SK-N-SH (cell line): ENCODE measurements at regions not wholly inside any gene's neighbourhood (a gene's known extent, or its start where the extent isn't known, plus 50 kb on each side); places are given as distances from the start of the nearest gene placed in this dataset.

Experiments used
- CTCF ChIA-PET: fragments of 300-600, 350-600 bp; formaldehyde crosslinking; extraction: SDS; loops from one replicate; lab custom pipeline; 2021; lab: Yijun Ruan, JAX
- POLR2A ChIA-PET: fragments of 350-600 bp; sonication (Branson Sonifier 250); formaldehyde crosslinking; extraction: SDS; loops from one replicate; lab custom pipeline; 2020; ENCODE audit warnings: antibody characterized with exemption, inconsistent platforms; lab: Yijun Ruan, JAX
- DNase-seq: peaks from one replicate; pipeline ENCODE4 v3.0.0; 2012
- H2AFZ ChIP-seq: fragments of 200-600 bp; sonication (generic); 2 replicates; pipeline ENCODE4 v1.8.1; 2016; ENCODE audit warnings: antibody characterized with exemption, mild to moderate bottlenecking, low read depth
- H3F3A ChIP-seq: fragments of 200-600 bp; sonication (generic); replicated peaks from 2 replicates; pipeline ENCODE3; 2016; ENCODE audit warnings: antibody characterized with exemption, mild to moderate bottlenecking; ENCODE audit not compliant: insufficient read depth
- H3K27ac ChIP-seq, 2 experiments: fragments of 200-500 bp in 1 of 2; fragments of 200-600 bp in 1 of 2; sonication (Bioruptor generic) in 1 of 2; sonication (generic), shearing (Covaris generic) in 1 of 2; 2 replicates each; pipeline versions ENCODE4 v1.5.1 to v1.6.1; 2014 to 2016; ENCODE audit warnings: low read depth in 2 of 2, inconsistent platforms in 1 of 2, low read length in 1 of 2, mild to moderate bottlenecking in 1 of 2, mixed read lengths in 1 of 2
- H3K27me3 ChIP-seq: fragments of 200-600 bp; sonication (generic), shearing (Covaris generic); 2 replicates; pipeline ENCODE4 v1.6.1; 2016; ENCODE audit warnings: mixed run types; ENCODE audit not compliant: insufficient read depth
- H3K36me3 ChIP-seq, 2 experiments: fragments of 200-500 bp in 1 of 2; fragments of 200-600 bp in 1 of 2; sonication (Bioruptor generic) in 1 of 2; sonication (generic) in 1 of 2; replicated peaks in 1 of 2; 2 replicates each; pipeline versions ENCODE3 to v1.5.1; 2014 to 2016; ENCODE audit warnings: low read length in 1 of 2, mild to moderate bottlenecking in 1 of 2; ENCODE audit not compliant: insufficient read depth in 2 of 2, control insufficient read depth in 1 of 2
- H3K4me1 ChIP-seq, 2 experiments: fragments of 200-500 bp in 1 of 2; fragments of 200-600 bp in 1 of 2; sonication (Bioruptor generic) in 1 of 2; sonication (generic), shearing (Covaris generic) in 1 of 2; 2 replicates each; pipeline versions ENCODE4 v1.5.1 to v1.6.1; 2014 to 2016; ENCODE audit warnings: low read depth in 1 of 2, low read length in 1 of 2, mixed run types in 1 of 2; ENCODE audit not compliant: insufficient read depth in 2 of 2, control insufficient read depth in 1 of 2
- H3K4me2 ChIP-seq: fragments of 200-600 bp; sonication (generic), shearing (Covaris generic); 2 replicates; pipeline ENCODE4 v1.6.1; 2017; ENCODE audit warnings: mixed run types
- H3K4me3 ChIP-seq, 2 experiments: fragments of 200-500 bp in 1 of 2; fragments of 200-600 bp in 1 of 2; sonication (Bioruptor generic) in 1 of 2; sonication (generic), shearing (Covaris generic) in 1 of 2; 2 replicates each; pipeline versions ENCODE4 v1.5.1 to v1.8.1; 2014 to 2016; ENCODE audit warnings: low read depth in 2 of 2, inconsistent platforms in 1 of 2, low read length in 1 of 2, mild to moderate bottlenecking in 1 of 2, mixed read lengths in 1 of 2, moderate library complexity in 1 of 2
- H3K79me2 ChIP-seq: fragments of 200-600 bp; sonication (generic); 2 replicates; pipeline ENCODE4 v1.8.1; 2017; ENCODE audit warnings: mild to moderate bottlenecking; ENCODE audit not compliant: insufficient read depth
- H3K9ac ChIP-seq: fragments of 200-600 bp; sonication (generic); 2 replicates; pipeline ENCODE4 v1.6.1; 2017; ENCODE audit warnings: mixed run types
- H3K9me2 ChIP-seq: fragments of 200-600 bp; sonication (generic); 2 replicates; pipeline ENCODE4 v1.6.1; 2017; ENCODE audit warnings: mixed run types
- H3K9me3 ChIP-seq: fragments of 200-600 bp; sonication (generic); 2 replicates; pipeline ENCODE4 v1.6.1; 2017; ENCODE audit warnings: mixed run types, mild to moderate bottlenecking, moderate library complexity
- H4K20me1 ChIP-seq: fragments of 200-600 bp; sonication (generic); 2 replicates; pipeline ENCODE4 v1.6.1; 2017; ENCODE audit warnings: mild to moderate bottlenecking, mixed run types; ENCODE audit not compliant: insufficient read depth
- ELF1 ChIP-seq: IDR thresholded peaks from 2 replicates; pipeline ENCODE4 v1.4.0; 2012
- EP300 ChIP-seq, 2 experiments: IDR thresholded peaks; 2 replicates each; pipeline versions ENCODE4 v1.4.0 to v1.6.1; 2012; ENCODE audit warnings: borderline replicate concordance in 1 of 2, low read depth in 1 of 2, low read length in 1 of 2
- EZH2phosphoT487 ChIP-seq: fragments of 200-600 bp; sonication (generic); IDR thresholded peaks from 2 replicates; pipeline ENCODE4 v1.6.1; 2017; ENCODE audit warnings: low read depth, mixed run types, mild to moderate bottlenecking, antibody characterized with exemption, moderate library complexity, borderline replicate concordance
- FOSL2 ChIP-seq: IDR thresholded peaks from 2 replicates; pipeline ENCODE4 v1.4.0; 2012; ENCODE audit warnings: low read depth, mild to moderate bottlenecking, moderate library complexity, borderline replicate concordance
- FOXJ3 ChIP-seq: sonication (generic); formaldehyde crosslinking; IDR thresholded peaks from 2 replicates; pipeline ENCODE4 v1.5.1; 2020; ENCODE audit warnings: mild to moderate bottlenecking, missing genetic modification reagents
- GABPA ChIP-seq: IDR thresholded peaks from 2 replicates; pipeline ENCODE4 v1.4.0; 2012; ENCODE audit warnings: low read depth, mild to moderate bottlenecking
- JUND ChIP-seq: IDR thresholded peaks from 2 replicates; pipeline ENCODE4 v1.4.0; 2012
- NFIC ChIP-seq: IDR thresholded peaks from 2 replicates; pipeline ENCODE4 v1.4.0; 2012; ENCODE audit warnings: borderline replicate concordance
- NRF1 ChIP-seq: IDR thresholded peaks from 2 replicates; pipeline ENCODE4 v1.6.1; 2012; ENCODE audit warnings: low read depth, mild to moderate bottlenecking, low read length
- RAD21 ChIP-seq: IDR thresholded peaks from 2 replicates; pipeline ENCODE4 v1.6.1; 2012; ENCODE audit warnings: mild to moderate bottlenecking, low read length
- REST ChIP-seq: IDR thresholded peaks from 2 replicates; pipeline ENCODE4 v1.6.1; 2012; ENCODE audit warnings: mild to moderate bottlenecking, low read depth, low read length, moderate library complexity
- RFX5 ChIP-seq: IDR thresholded peaks from 2 replicates; pipeline ENCODE4 v1.6.1; 2012; ENCODE audit warnings: mild to moderate bottlenecking, improper control_type of control experiment, low read length
- RXRA ChIP-seq: IDR thresholded peaks from 2 replicates; pipeline ENCODE4 v1.4.0; 2012; ENCODE audit warnings: low read depth, mild to moderate bottlenecking, borderline replicate concordance
- SIN3A ChIP-seq: IDR thresholded peaks from 2 replicates; pipeline ENCODE4 v1.6.1; 2012; ENCODE audit warnings: low read depth, mild to moderate bottlenecking, low read length, moderate library complexity, borderline replicate concordance
- SMC3 ChIP-seq: IDR thresholded peaks from 2 replicates; pipeline ENCODE4 v1.6.1; 2012; ENCODE audit warnings: low read depth, low read length, improper control_type of control experiment
- TCF12 ChIP-seq: IDR thresholded peaks from 2 replicates; pipeline ENCODE4 v1.4.0; 2012
- TEAD4 ChIP-seq: IDR thresholded peaks from 2 replicates; pipeline ENCODE4 v1.4.0; 2012; ENCODE audit warnings: mild to moderate bottlenecking, borderline replicate concordance; ENCODE audit not compliant: insufficient read depth
- YY1 ChIP-seq: IDR thresholded peaks from 2 replicates; pipeline ENCODE4 v1.4.0; 2012; ENCODE audit warnings: low read depth, mild to moderate bottlenecking
- WGBS: methylation state at CpG from one replicate; pipeline ENCODE4 v1.1.6; 2017; ENCODE audit warnings: low lambda C conversion rate; 5-methylcytosine and 5-hydroxymethylcytosine counted together
- TF ChIP-seq, protein P1 (sequence below): fragments of 150-350 bp; IDR thresholded peaks from 2 replicates; pipeline ENCODE4 v1.6.1; 2017; ENCODE audit warnings: antibody characterized with exemption, low read length, low read depth, borderline replicate concordance
- TF ChIP-seq, protein P2 (sequence below): IDR thresholded peaks from 2 replicates; pipeline ENCODE4 v1.4.0; 2012; ENCODE audit warnings: low read depth, borderline replicate concordance
- TF ChIP-seq, protein P3 (sequence below): IDR thresholded peaks from 2 replicates; pipeline ENCODE4 v1.4.0; 2012; ENCODE audit warnings: low read depth, borderline replicate concordance
- TF ChIP-seq, protein P4 (sequence below): IDR thresholded peaks from 2 replicates; pipeline ENCODE4 v1.4.0; 2012; ENCODE audit warnings: low read depth

- Histone ChIP-seq H3K9ac (no peak overlapping the region), H2AFZ (no peak overlapping the region), H3K27ac (no peak overlapping the region), H3K79me2 (no peaks in the 10 kb centered on the region), H3K27me3 (no peaks in the 10 kb centered on the region), H3K36me3 (no peaks in the 10 kb centered on the region), H3K4me2 (no peak overlapping the region), H3K4me1 (no peaks in the 10 kb centered on the region), H3F3A (no peaks in the 10 kb centered on the region), H4K20me1 (no peaks in the 10 kb centered on the region), H3K9me2 (no peaks in the 10 kb centered on the region), H3K9me3 (no peaks in the 10 kb centered on the region), H3K4me3 (no peak overlapping the region)
- WGBS: 32% methylated on average over 4 of the region's 5 CpGs
- no peak for DNase-seq
- TF ChIP-seq, protein P1, sequence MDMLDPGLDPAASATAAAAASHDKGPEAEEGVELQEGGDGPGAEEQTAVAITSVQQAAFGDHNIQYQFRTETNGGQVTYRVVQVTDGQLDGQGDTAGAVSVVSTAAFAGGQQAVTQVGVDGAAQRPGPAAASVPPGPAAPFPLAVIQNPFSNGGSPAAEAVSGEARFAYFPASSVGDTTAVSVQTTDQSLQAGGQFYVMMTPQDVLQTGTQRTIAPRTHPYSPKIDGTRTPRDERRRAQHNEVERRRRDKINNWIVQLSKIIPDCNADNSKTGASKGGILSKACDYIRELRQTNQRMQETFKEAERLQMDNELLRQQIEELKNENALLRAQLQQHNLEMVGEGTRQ: no peak
- TF ChIP-seq, protein P2, sequence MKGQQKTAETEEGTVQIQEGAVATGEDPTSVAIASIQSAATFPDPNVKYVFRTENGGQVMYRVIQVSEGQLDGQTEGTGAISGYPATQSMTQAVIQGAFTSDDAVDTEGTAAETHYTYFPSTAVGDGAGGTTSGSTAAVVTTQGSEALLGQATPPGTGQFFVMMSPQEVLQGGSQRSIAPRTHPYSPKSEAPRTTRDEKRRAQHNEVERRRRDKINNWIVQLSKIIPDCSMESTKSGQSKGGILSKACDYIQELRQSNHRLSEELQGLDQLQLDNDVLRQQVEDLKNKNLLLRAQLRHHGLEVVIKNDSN: no peak
- TF ChIP-seq TCF12 (no peak), YY1 (no peak), TEAD4 (no peak), NRF1 (no peak), FOXJ3 (CRISPR knock-in tag) (no peak), FOSL2 (no peak), SMC3 (no peak), RXRA (no peak)
- TF ChIP-seq, protein P3, sequence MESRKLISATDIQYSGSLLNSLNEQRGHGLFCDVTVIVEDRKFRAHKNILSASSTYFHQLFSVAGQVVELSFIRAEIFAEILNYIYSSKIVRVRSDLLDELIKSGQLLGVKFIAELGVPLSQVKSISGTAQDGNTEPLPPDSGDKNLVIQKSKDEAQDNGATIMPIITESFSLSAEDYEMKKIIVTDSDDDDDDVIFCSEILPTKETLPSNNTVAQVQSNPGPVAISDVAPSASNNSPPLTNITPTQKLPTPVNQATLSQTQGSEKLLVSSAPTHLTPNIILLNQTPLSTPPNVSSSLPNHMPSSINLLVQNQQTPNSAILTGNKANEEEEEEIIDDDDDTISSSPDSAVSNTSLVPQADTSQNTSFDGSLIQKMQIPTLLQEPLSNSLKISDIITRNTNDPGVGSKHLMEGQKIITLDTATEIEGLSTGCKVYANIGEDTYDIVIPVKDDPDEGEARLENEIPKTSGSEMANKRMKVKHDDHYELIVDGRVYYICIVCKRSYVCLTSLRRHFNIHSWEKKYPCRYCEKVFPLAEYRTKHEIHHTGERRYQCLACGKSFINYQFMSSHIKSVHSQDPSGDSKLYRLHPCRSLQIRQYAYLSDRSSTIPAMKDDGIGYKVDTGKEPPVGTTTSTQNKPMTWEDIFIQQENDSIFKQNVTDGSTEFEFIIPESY: no peak
- TF ChIP-seq, protein P4, sequence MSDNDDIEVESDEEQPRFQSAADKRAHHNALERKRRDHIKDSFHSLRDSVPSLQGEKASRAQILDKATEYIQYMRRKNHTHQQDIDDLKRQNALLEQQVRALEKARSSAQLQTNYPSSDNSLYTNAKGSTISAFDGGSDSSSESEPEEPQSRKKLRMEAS: no peak
- ChIA-PET CTCF (no interaction called here), POLR2A (no interaction called here)
Observed at GRCh38 chr16:77617996-77618395, 104.3 kb upstream of the NUDT7 start.

DNA sequence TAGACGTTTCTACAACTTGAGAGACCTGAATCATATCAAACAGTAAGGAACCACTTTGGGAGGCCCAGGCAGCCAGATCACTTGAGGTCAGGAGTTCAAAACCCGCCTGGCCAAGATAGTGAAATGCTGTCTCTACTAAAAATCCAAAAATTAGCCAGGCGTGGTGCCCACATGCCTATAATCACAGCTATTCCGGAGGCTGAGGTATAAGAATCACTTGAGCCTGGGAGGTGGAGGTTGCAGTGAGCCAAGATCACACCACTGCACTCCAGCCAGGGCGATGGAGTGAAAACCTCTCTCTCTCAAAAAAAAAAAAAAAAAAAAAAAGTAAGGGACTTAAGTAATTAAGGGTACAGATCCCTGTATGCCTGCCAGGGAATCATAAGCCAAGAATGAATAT, 103.4 kb upstream of the NUDT7 start:
- DNase-seq: no peak
- Histone ChIP-seq H3K9ac (no peak overlapping the region), H3K4me2 (no peak overlapping the region), H3F3A (no peaks in the 10 kb centered on the region), H2AFZ (no peak overlapping the region), H3K9me3 (no peaks in the 10 kb centered on the region), H3K27me3 (no peaks in the 10 kb centered on the region), H3K27ac (no peak overlapping the region), H3K9me2 (no peaks in the 10 kb centered on the region), H4K20me1 (no peaks in the 10 kb centered on the region), H3K4me3 (no peak overlapping the region), H3K36me3 (no peaks in the 10 kb centered on the region), H3K4me1 (no peaks in the 10 kb centered on the region), H3K79me2 (no peaks in the 10 kb centered on the region)
- CTCF ChIA-PET: no interaction called here
- WGBS: 12% methylated on average over 5 of the region's 5 CpGs
- POLR2A ChIA-PET: no interaction called here
- TF ChIP-seq SIN3A: no peak
- no peak for TF ChIP-seq RFX5
- no peak for TF ChIP-seq ELF1
- no peak for TF ChIP-seq EP300 (IDR thresholded peaks at IDR 0.05; ENCODE audit: borderline replicate concordance in 1 of 2, low read depth in 1 of 2, low read length in 1 of 2)
- TF ChIP-seq NFIC: no peak
- no peak for TF ChIP-seq TEAD4
- no peak for TF ChIP-seq EZH2phosphoT487
- no peak for TF ChIP-seq RAD21
- no peak for TF ChIP-seq GABPA
- TF ChIP-seq JUND: no peak
- TF ChIP-seq REST: no peak
- no peak for TF ChIP-seq NRF1
- TF ChIP-seq, protein P1: no peak
- no peak for TF ChIP-seq YY1
